ENCODE measurements at regions not wholly inside any gene's neighbourhood (a gene's known extent, or its start where the extent isn't known, plus 50 kb on each side); places are given as distances from the start of the nearest gene placed in this dataset.

DNA sequence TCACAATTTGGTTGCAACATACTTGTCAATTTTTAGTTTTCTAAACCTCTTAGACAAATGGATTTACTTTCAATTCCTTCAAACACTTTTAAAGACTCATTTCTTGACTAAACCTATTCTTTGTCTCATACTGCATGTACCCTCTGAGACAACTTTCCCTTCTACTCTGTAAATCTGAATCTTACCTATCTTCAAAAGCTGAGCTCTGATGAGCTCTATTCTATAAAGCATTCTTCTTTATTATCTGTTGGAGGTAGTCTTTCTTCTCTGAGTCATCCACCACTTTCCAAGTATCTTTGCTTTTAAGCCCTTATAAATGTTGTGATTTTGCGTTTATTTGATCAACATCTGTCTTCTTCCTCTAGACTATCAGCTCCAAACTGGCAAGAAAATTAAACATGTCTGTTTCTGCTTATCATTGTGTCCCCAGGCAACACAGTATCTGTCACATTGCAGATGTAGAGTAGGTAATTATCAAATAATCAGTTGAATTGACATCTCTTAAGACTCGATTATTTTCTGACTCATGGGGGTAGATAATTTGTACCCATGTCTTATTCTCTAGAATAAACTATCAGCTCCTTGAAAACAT is 265.6 kb upstream of the FAR2 start:
- TF ChIP-seq, protein P1, sequence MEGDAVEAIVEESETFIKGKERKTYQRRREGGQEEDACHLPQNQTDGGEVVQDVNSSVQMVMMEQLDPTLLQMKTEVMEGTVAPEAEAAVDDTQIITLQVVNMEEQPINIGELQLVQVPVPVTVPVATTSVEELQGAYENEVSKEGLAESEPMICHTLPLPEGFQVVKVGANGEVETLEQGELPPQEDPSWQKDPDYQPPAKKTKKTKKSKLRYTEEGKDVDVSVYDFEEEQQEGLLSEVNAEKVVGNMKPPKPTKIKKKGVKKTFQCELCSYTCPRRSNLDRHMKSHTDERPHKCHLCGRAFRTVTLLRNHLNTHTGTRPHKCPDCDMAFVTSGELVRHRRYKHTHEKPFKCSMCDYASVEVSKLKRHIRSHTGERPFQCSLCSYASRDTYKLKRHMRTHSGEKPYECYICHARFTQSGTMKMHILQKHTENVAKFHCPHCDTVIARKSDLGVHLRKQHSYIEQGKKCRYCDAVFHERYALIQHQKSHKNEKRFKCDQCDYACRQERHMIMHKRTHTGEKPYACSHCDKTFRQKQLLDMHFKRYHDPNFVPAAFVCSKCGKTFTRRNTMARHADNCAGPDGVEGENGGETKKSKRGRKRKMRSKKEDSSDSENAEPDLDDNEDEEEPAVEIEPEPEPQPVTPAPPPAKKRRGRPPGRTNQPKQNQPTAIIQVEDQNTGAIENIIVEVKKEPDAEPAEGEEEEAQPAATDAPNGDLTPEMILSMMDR (IDR thresholded peaks at IDR 0.05; ENCODE audit: extremely low read depth, insufficient read depth, missing control alignments), result no peak
- no peak for DNase-seq (ENCODE audit: low spot score)
- in situ Hi-C loops (cut with MboI; ENCODE audit: low pct_unique_long_range_greater_than_20kb, low sequenced_read_pairs, unreplicated experiment), result no loop called here

DNA sequence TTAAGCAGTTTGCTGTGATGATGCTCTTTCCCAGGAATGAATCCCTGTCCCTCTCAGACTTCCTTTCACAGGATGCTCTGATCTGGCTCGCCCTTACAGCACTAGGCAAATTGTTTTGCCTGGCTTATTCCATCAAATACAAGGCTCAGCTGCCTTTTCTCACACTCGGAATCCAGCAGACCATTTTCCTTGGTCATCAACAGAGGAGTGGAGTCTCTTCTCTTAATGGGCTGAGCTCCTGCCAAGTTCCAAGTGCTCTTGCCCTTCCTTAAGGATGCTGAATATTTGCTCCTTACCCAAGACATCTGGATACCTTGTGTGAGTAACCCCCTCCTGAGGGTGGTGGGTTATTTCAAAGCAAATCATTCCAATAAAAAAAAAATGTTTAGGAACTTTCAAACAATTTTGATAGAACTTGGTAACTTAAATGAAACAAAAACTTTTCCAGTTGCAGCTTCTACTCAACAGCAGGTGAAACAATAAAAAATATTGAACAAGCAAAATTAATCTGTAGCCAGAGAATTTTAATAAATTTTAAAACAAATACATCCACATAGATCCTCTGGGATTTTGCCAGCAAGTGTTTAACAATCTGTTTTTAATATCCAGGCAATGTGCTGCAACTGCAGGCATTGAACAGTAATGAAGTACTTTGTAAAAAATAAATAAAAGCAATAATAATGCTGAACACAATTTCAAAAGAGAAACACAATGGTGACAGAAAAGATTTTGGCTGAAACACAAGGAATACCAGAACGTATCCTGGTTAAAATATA is 264.0 kb upstream of the FAR2 start:
- in situ Hi-C loops (cut with MboI; ENCODE audit: low pct_unique_long_range_greater_than_20kb, low sequenced_read_pairs, unreplicated experiment), result no loop called here
- no peak for DNase-seq (ENCODE audit: low spot score)
- TF ChIP-seq, protein P1 (IDR thresholded peaks at IDR 0.05; ENCODE audit: extremely low read depth, insufficient read depth, missing control alignments), result no peak

DNA sequence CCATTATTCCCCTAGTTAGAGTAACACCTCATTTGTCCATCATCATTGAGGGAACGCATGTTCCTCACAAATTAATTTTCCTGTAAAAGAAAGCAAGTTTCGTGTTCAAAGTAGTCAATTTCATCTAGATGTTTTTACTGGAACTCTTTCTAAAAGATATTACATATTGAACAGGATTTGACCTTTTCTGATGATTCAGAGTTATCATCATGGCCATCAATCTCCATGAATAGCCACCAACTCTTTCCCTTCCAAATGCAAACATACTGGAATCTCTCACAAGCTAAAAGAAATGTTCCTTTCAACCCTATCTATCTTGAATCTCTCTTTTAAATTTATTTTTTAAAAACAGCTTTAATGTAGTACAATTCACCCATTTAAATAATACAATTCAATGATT is 263.1 kb upstream of the FAR2 start:
- no peak for DNase-seq (ENCODE audit: low spot score)
- in situ Hi-C loops (cut with MboI; ENCODE audit: low pct_unique_long_range_greater_than_20kb, low sequenced_read_pairs, unreplicated experiment), result no loop called here
- TF ChIP-seq, protein P1 (IDR thresholded peaks at IDR 0.05; ENCODE audit: extremely low read depth, insufficient read depth, missing control alignments), result no peak

DNA sequence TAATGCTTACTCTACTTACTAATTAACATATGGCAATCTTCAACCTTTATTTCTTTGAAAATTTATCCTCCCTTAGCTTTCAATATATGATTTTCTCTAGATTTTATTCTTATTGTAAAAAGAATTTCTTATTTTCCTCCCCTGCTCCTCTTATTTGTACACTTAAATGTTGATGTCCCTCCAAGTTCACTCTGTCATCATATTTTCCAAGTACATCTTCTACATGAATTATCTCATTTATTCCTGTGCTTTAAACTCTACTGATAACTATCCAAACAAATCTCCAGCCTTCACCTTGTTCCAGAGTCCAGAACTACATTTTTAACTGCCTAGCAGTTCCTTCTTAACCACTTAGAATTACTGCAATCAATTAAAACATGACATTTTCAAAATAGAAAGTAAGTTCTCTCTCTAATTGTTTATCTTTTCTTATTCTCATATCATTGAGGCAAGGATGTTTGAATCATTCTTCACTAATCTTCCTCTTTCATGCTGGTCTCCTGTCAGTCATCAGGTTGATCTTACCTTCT is 261.6 kb upstream of the FAR2 start:
- DNase-seq (ENCODE audit: low spot score), result no peak
- in situ Hi-C loops (cut with MboI; ENCODE audit: low pct_unique_long_range_greater_than_20kb, low sequenced_read_pairs, unreplicated experiment), result no loop called here
- TF ChIP-seq, protein P1 (IDR thresholded peaks at IDR 0.05; ENCODE audit: extremely low read depth, insufficient read depth, missing control alignments), result no peak

DNA sequence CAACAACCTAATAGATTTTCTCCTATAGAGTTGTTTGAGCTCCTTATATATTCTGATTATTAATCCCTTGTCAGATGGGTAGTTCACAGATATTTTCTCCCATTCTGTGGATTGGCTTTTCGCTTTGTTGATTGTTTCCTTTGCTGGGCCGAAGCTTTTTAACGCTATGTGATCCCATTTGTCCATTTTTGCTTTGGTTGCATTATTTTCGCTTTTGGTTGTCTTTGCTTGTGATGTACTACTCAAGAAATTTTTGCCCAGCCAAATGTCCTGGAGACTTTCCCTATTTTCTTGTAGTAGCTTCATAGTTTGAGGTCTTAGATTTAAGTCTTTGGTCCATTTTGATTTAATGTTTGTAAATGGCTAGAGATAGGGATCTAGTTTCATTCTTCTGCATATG is 258.4 kb upstream of the FAR2 start:
- no peak for DNase-seq (ENCODE audit: low spot score)
- in situ Hi-C loops (cut with MboI; ENCODE audit: low pct_unique_long_range_greater_than_20kb, low sequenced_read_pairs, unreplicated experiment), result no loop called here

DNA sequence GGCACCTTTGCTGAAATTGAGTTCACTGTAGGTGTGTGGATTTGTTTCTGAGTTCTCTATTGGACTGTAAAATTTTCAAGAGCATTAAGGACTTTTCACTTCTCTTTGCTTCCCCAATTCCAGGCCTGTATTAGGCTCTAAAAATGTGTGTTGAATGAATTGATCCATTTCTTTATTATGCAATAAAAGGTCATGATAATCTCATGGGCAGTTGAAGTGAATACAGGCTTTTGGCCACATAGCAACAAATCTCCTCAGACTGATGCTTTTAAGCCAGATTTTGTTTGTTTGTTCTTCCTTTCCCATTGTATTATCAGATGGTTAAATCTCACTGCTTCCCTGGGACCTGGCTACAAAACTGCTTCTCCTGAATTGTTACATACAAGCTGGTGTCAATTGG is 258.0 kb upstream of the FAR2 start:
- in situ Hi-C loops (cut with MboI; ENCODE audit: low pct_unique_long_range_greater_than_20kb, low sequenced_read_pairs, unreplicated experiment), result no loop called here
- TF ChIP-seq, protein P1 (IDR thresholded peaks at IDR 0.05; ENCODE audit: extremely low read depth, insufficient read depth, missing control alignments), result no peak
- no peak for DNase-seq (ENCODE audit: low spot score)

More for the DNA sequence above, 258.4 kb upstream of the FAR2 start:
- TF ChIP-seq, protein P1 (IDR thresholded peaks at IDR 0.05; ENCODE audit: extremely low read depth, insufficient read depth, missing control alignments), result no peak

All from GM13977 (cell line).